ENCODE measurements at regions not wholly inside any gene's neighbourhood (a gene's known extent, or its start where the extent isn't known, plus 50 kb on each side); places are given as distances from the start of the nearest gene placed in this dataset.

GRCh38 chr6:170162775-170163404, 128.0 kb downstream of the DLL1 start:
- DNase-seq (ENCODE audit: low read depth in 2 of 2) = no peak

GRCh38 chr6:170162011-170162774, 128.7 kb downstream of the DLL1 start:
- DNase-seq (ENCODE audit: low read depth in 2 of 2) = no peak

GRCh38 chr6:170160628-170161611, 130.0 kb downstream of the DLL1 start:
- no peak for DNase-seq (ENCODE audit: low read depth in 2 of 2)

- DNase-seq (ENCODE audit: low read depth in 2 of 2) = no peak
Observed at GRCh38 chr6:170160031-170160627, 130.7 kb downstream of the DLL1 start.

GRCh38 chr6:170159022-170159965, 131.6 kb downstream of the DLL1 start:
- DNase-seq (ENCODE audit: low read depth in 2 of 2) = no peak

- DNase-seq (ENCODE audit: low read depth in 2 of 2) = no peak
Observed at GRCh38 chr6:170158296-170159021, 132.4 kb downstream of the DLL1 start.

GRCh38 chr6:170157567-170158218, 133.2 kb downstream of the DLL1 start:
- no peak for DNase-seq (ENCODE audit: low read depth in 2 of 2)

- DNase-seq (ENCODE audit: low read depth in 2 of 2) = no peak
Observed at GRCh38 chr6:170156448-170157375, 134.2 kb downstream of the DLL1 start.

- no peak for DNase-seq (ENCODE audit: low read depth in 2 of 2)
Observed at GRCh38 chr6:170155464-170156196, 135.2 kb downstream of the DLL1 start.

- DNase-seq (ENCODE audit: low read depth in 2 of 2) = no peak
Observed at GRCh38 chr6:170153436-170154319, 137.2 kb downstream of the DLL1 start.

- DNase-seq (ENCODE audit: low read depth in 2 of 2) = no peak
Observed at GRCh38 chr6:170152989-170153388, 137.9 kb downstream of the DLL1 start.

GRCh38 chr6:170152124-170152926, 138.6 kb downstream of the DLL1 start:
- no peak for DNase-seq (ENCODE audit: low read depth in 2 of 2)

- no peak for DNase-seq (ENCODE audit: low read depth in 2 of 2)
Observed at GRCh38 chr6:170151804-170152123, 139.1 kb downstream of the DLL1 start.

GRCh38 chr6:170151321-170151771, 139.5 kb downstream of the DLL1 start:
- DNase-seq (ENCODE audit: low read depth in 2 of 2) = no peak

GRCh38 chr6:170150590-170150945, 140.3 kb downstream of the DLL1 start:
- DNase-seq (ENCODE audit: low read depth in 2 of 2) = no peak

Measured in fibroblast of skin of left biceps (primary cell).